Activated T-helper 1 cell treated with anti-CD3 and anti-CD28 coated beads, Interleukin-12 subunit alpha, Interleukin-12 subunit beta, Interleukin-2, Interleukin-4 antibody, amounts not matched to agents 30 ng/mL and 10 ng/mL and 1 ng/mL, durations not matched to agents 14 hours and 24 hours and 36 hours (primary cell): ENCODE measurements at regions not wholly inside any gene's neighbourhood (a gene's known extent, or its start where the extent isn't known, plus 50 kb on each side); places are given as distances from the start of the nearest gene placed in this dataset.

Experiments used
- DNase-seq: peaks from one replicate; pipeline ENCODE4 v3.0.0; 2021; ENCODE audit warnings: low spot score
- H3K27ac Mint-ChIP-seq: one replicate; pipeline ENCODE4 v1.8.0; 2021; ENCODE audit warnings: mild to moderate bottlenecking, mixed read lengths
- H3K27me3 Mint-ChIP-seq: one replicate; pipeline ENCODE4 v1.8.0; 2022; ENCODE audit warnings: mild to moderate bottlenecking, moderate library complexity, mixed read lengths; ENCODE audit not compliant: insufficient read depth
- H3K36me3 Mint-ChIP-seq: one replicate; pipeline ENCODE4 v1.8.0; 2021; ENCODE audit warnings: low read depth, mixed read lengths
- H3K4me1 Mint-ChIP-seq: one replicate; pipeline ENCODE4 v1.8.0; 2021; ENCODE audit warnings: low read depth, mixed read lengths
- H3K4me3 Mint-ChIP-seq: one replicate; pipeline ENCODE4 v1.8.0; 2021; ENCODE audit warnings: mild to moderate bottlenecking, moderate library complexity, mixed read lengths
- H3K9me3 Mint-ChIP-seq: one replicate; pipeline ENCODE4 v1.8.0; 2021; ENCODE audit warnings: mixed read lengths
- intact Hi-C: fragments of 100-400 bp; cut with micrococcal nuclease; formaldehyde crosslinking; loops from one replicate; pipeline ENCODE4 v1.15.1; 2024

DNA sequence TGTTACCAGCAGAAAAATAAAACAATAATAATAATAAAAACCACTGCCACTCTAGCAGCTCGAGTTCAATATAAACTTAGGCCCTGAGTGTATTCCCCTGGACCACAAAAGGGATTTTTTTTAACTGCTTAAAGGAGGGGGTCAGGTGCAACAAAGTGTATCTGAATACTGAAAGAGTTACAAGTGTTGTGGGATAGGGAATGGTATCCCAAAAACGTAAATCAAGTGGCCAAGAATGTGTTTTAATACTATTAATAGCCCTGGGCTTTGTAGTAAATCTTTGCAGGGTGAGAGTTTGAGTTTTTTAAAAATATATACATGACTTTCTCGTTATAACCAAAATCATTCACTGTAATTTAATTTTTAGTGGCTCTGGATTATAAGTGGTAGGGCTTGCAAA is 860.1 kb upstream of the INTU start:
- Mint-ChIP-seq H3K4me1 (no peaks in the 10 kb centered on the region), H3K9me3 (peaks cover 4% of the 10 kb centered on the region)

DNA sequence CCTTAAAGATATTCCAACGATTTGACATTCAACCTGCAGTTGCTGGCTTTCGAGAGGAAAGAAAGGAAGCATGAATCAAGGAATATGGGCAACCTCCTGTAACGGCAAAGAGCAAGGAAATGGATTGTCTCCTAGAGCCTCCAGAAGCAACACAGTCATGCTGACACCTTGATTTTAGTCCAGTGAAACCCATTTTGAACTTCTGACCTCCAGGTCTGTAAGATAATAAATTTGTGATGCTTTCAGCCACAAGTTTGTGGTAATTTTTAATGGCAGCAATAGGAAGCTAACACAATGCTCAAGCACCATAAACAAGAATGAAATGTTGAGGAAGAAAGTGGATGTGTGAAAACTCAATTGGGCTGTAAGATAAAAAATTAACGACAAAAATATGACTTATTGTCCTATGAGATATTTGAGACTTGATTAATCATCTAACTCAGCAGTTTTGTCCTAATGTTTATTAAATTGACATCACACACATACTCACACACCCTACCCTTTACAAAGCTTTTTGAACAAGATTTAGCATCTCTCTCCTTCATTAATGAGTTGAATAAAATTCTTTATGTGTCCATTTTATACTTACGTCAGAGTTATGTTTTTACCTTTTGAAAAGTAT is 857.2 kb upstream of the INTU start:
- no peaks in the 10 kb centered on the region for H3K9me3 Mint-ChIP-seq
- H3K27me3 Mint-ChIP-seq: no peaks in the 10 kb centered on the region
- no peak for DNase-seq
- no peak overlapping the region for H3K4me3 Mint-ChIP-seq
- H3K27ac Mint-ChIP-seq: no peak overlapping the region
- H3K4me1 Mint-ChIP-seq: no peaks in the 10 kb centered on the region
- no peaks in the 10 kb centered on the region for H3K36me3 Mint-ChIP-seq
- intact Hi-C loops: no loop called here

More for the DNA sequence above, 860.1 kb upstream of the INTU start:
- no peaks in the 10 kb centered on the region for H3K36me3 Mint-ChIP-seq
- intact Hi-C loops: no loop called here
- H3K4me3 Mint-ChIP-seq: no peak overlapping the region
- no peaks in the 10 kb centered on the region for H3K27me3 Mint-ChIP-seq
- no peak for DNase-seq
- H3K27ac Mint-ChIP-seq: no peak overlapping the region

DNA sequence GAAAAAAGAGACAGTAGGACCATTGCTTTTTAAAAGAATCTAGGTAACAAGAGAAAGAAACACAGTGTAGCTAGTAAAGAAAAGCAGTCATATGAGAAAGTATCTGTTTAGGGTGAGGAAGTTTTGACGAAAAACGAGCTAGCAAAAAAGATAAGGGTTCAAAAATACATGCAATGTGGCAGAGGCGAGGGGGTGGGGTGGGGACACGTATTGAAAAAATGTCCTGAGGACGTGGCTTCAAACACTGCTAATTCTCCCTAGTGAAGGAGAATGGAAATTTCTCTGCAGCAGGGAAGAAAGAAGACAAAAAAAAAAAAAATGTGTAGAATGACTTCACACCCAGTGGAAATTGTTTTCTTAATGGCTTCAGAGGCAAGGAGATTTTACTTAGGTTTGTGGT is 856.4 kb upstream of the INTU start:
- no peak for DNase-seq
- intact Hi-C loops: no loop called here
- Mint-ChIP-seq H3K27me3 (no peaks in the 10 kb centered on the region), H3K9me3 (no peaks in the 10 kb centered on the region), H3K4me3 (no peak overlapping the region), H3K27ac (no peak overlapping the region), H3K36me3 (no peaks in the 10 kb centered on the region), H3K4me1 (no peaks in the 10 kb centered on the region)

DNA sequence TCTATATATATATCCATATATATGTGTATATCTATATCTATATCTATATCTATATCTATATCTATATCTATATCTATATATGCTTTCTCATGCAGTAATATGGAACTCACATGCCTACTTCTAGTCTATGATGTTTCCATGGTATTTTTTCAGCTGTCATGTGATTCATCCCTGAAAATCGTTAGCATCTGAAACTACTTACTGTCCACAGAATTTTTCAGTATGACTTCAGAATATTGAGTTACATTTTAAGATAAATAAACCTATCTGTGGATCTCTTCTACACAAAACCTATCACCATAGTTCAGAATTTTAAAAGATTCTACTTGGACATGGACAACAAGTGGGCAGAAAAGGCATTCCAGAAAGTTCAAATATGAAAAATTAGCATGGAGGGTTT is 855.1 kb upstream of the INTU start:
- intact Hi-C loops: no loop called here
- H3K9me3 Mint-ChIP-seq: no peaks in the 10 kb centered on the region
- no peak overlapping the region for H3K4me3 Mint-ChIP-seq
- no peaks in the 10 kb centered on the region for H3K27me3 Mint-ChIP-seq
- DNase-seq: no peak
- no peak overlapping the region for H3K27ac Mint-ChIP-seq
- H3K36me3 Mint-ChIP-seq: no peaks in the 10 kb centered on the region
- no peaks in the 10 kb centered on the region for H3K4me1 Mint-ChIP-seq

DNA sequence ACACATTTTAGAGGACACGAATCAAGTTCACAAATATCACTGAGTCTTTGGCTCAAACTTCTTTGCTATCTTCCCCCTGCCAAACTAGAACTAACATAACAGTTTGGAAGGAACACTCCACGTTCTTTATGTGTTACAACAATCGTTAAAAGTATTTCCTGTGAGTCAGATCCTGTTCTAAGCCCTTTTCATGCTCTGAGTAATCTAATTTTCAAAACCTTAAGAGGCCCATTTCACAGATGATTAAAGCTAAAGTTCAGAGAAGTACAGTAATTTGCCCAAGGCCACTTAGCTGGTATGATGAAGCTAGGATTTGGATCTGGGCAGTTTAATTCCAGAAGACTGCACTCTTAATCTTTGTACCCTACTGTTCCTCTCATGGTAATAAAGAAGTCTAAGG is 854.4 kb upstream of the INTU start:
- Mint-ChIP-seq H3K27me3 (no peaks in the 10 kb centered on the region), H3K9me3 (no peaks in the 10 kb centered on the region), H3K4me3 (no peak overlapping the region), H3K27ac (no peak overlapping the region), H3K4me1 (no peaks in the 10 kb centered on the region), H3K36me3 (no peaks in the 10 kb centered on the region)
- intact Hi-C loops: no loop called here
- DNase-seq: no peak

DNA sequence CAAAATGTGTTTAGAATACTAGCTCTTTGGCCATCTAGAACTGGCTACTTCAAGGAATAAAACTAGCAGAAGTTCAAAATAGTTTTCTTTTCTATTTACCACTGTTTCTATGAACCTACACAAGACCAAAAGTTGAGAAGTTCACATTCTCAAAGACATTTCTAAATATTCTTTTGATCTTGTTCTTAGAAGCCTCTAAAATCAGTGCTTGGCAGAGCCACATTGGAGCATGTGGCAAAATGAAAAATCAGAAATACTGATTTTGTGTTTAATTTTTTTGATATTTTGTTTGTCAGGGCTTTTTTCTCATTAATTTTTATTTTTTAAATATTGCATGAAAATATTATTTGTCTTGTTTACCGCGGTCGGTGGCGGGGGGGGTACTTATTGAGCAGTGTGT is 853.8 kb upstream of the INTU start:
- Mint-ChIP-seq H3K9me3 (no peaks in the 10 kb centered on the region), H3K27ac (no peak overlapping the region), H3K4me1 (no peaks in the 10 kb centered on the region), H3K36me3 (no peaks in the 10 kb centered on the region), H3K4me3 (no peak overlapping the region), H3K27me3 (no peaks in the 10 kb centered on the region)
- DNase-seq: no peak
- intact Hi-C loops: no loop called here

DNA sequence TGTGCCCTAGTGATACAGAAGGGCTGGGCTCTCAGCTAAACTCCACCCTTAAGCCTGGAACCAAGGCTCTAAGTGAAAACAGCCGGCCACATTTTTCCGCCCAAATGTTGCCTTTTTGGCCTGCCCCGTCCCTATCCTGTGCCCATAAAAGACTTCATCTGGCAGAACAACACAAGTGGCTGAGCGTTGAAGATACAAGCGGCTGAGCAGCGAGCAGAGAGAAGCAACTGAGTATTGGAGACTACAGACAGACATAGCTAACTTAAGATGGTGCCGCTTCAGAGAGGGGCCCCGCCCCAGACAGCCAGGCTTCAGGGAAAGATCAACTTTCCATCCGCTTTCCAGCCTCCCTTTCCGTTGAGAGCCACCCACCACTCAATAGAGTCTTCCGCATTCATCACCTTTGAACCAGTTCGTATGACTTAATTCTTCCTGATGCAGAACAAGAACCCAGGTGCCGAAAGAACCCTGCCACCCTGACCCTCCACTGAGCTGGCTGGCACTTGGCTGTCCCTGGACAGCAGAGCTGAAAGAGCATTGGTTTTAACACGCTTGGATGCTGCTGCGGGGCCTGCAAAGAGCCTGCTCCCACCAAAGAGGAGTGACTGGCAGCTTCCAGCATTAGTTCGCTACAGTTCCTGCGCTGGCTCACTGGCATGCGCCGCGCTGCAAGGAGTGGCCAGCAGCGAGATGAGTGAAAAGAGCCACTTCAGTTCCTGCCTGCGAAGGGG is 853.2 kb upstream of the INTU start:
- no peaks in the 10 kb centered on the region for H3K36me3 Mint-ChIP-seq
- no peaks in the 10 kb centered on the region for H3K4me1 Mint-ChIP-seq
- H3K27me3 Mint-ChIP-seq: no peaks in the 10 kb centered on the region
- no peak for DNase-seq
- H3K27ac Mint-ChIP-seq: no peak overlapping the region
- intact Hi-C loops: no loop called here
- H3K4me3 Mint-ChIP-seq: no peak overlapping the region
- H3K9me3 Mint-ChIP-seq: no peaks in the 10 kb centered on the region

DNA sequence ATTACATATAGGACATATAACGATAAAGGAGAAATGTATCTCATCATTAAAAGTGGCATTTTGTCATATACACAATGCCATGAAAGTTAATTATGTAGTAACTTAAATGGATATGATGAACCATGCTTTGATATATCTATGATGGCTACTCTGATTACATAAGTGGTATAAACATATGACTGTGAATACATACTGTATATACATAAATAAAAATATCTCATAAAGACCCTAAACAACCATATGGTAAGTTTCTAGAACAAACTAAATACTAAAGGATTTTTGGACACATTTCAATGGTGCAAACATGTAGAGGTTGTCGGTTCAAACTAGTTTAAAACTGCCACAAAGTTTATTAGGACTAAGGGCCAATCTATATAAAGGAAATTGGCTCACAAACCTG is 849.6 kb upstream of the INTU start:
- Mint-ChIP-seq H3K4me3 (no peak overlapping the region), H3K9me3 (no peaks in the 10 kb centered on the region), H3K36me3 (no peaks in the 10 kb centered on the region), H3K27me3 (no peaks in the 10 kb centered on the region), H3K27ac (no peak overlapping the region), H3K4me1 (no peaks in the 10 kb centered on the region)
- intact Hi-C loops: no loop called here
- DNase-seq: no peak

DNA sequence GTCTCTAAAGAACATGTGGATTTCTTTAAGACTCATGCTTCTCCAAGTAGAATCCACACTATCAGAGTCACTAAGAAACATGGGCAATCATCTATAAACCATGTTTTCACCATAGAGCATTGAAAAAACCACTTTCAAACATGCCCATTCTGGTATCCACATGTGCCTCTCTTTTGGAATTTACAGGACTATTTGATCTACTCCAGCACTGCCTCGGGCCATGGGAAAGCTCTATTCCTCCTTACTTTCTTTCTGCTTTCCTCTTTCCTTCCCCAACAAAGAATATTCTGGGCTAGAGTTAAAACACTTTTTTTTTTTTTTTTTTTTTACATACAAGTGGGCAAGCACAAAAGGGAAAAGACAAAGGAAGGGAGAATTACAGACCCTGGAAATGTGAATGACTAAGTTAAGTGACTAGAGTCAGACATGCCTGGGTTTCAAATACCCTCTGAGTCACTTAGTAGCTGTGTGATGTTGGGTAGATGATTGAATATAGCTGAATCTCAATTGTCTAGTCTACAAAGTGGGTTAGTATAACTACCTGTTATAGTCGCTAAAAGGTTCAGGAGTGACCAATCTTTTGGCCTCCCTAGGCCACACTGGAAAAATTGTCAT is 847.7 kb upstream of the INTU start:
- Mint-ChIP-seq H3K27me3 (no peaks in the 10 kb centered on the region), H3K4me1 (no peaks in the 10 kb centered on the region), H3K9me3 (no peaks in the 10 kb centered on the region), H3K36me3 (no peaks in the 10 kb centered on the region), H3K4me3 (no peak overlapping the region), H3K27ac (no peak overlapping the region)
- DNase-seq: no peak
- intact Hi-C loops: loop anchor here (1.0 kb wide), 1 partner anchor 13 kb away; no protein-coding TSS in a partner anchor

DNA sequence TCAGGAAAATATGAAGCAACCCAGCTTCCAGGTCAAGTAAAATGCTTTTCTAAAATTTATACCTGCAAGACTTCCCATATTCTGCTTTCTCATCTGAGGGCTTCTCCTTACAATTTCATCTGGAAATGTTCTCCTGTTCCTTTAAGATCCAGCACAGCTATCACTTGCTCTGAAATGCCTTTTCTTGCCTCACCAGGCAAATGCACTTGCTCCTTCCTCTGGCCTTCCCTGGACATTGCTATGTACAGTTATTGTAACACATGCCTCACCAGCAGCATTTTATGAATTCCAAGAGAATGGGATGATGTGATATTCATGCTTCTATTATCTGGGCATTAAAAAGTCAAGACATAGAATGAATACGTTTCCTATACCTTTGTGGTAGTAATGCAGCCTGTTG is 842.1 kb upstream of the INTU start:
- H3K36me3 Mint-ChIP-seq: no peaks in the 10 kb centered on the region
- no peak overlapping the region for H3K4me3 Mint-ChIP-seq
- H3K9me3 Mint-ChIP-seq: peaks cover 6% of the 10 kb centered on the region
- DNase-seq: no peak
- no peaks in the 10 kb centered on the region for H3K27me3 Mint-ChIP-seq
- no peak overlapping the region for H3K27ac Mint-ChIP-seq
- intact Hi-C loops: no loop called here
- no peaks in the 10 kb centered on the region for H3K4me1 Mint-ChIP-seq

DNA sequence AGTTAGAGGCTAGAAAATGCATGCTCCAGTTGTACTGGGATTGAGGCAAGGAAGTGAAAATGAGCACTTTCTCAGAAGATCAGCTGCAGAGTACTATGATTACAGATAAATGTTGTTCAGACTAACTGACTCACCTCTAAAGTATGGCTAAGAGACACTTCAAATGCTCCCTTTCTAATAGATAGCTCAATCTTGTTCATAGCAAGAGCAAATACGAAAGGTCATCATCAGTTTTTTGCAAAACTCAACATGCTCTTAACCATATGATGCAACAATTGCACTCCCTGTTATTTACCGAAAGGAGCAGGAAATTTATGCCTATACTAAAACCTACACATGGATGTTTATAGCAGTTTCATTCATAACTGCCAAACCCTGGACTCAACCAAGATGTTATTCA is 838.4 kb upstream of the INTU start:
- no peak overlapping the region for H3K4me3 Mint-ChIP-seq
- H3K27ac Mint-ChIP-seq: no peak overlapping the region
- H3K9me3 Mint-ChIP-seq: peaks cover 6% of the 10 kb centered on the region
- H3K4me1 Mint-ChIP-seq: no peaks in the 10 kb centered on the region
- no peaks in the 10 kb centered on the region for H3K27me3 Mint-ChIP-seq
- no peaks in the 10 kb centered on the region for H3K36me3 Mint-ChIP-seq
- no peak for DNase-seq
- intact Hi-C loops: no loop called here

DNA sequence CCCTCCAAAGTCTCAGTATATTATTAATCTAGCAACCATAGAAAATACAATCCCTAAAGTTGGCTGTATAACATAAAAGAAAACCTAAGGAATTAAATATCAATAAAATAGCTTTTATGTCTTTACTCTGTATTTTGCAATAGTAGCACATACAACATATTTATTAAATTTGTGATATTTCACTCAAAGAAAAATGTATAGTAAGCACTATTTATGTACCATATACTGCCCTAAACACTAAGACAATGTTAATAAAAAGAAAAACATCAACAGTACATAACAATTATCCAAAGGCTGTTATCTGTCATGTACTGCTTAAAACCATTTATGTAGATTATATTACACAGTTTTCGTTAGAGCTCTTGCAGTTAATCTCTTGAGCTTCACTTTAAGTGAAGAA is 834.5 kb upstream of the INTU start:
- no peak for DNase-seq
- no peaks in the 10 kb centered on the region for H3K27me3 Mint-ChIP-seq
- no peaks in the 10 kb centered on the region for H3K36me3 Mint-ChIP-seq
- intact Hi-C loops: loop anchor here (1.0 kb wide), 1 partner anchor 13 kb away; no protein-coding TSS in a partner anchor
- H3K27ac Mint-ChIP-seq: no peak overlapping the region
- H3K4me1 Mint-ChIP-seq: no peaks in the 10 kb centered on the region
- no peak overlapping the region for H3K4me3 Mint-ChIP-seq
- no peaks in the 10 kb centered on the region for H3K9me3 Mint-ChIP-seq

DNA sequence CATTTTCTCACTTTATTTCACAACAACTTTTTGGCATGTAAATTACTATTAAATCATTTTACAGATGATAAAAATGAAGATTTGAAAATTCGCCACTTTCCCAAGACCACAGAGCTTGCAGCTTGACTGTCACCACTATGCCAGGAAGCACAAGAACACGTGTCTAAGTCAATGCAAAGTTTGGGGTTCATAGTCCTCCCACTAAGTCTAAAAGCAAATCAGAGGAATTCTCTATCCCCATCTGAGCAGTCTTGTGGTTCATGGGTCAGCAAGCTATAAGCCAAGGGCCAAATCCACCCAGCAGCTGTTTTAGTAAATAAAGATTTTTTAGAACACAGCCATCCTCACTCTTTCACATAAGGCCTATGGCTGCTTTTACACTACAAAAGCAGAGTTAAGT is 833.3 kb upstream of the INTU start:
- no peaks in the 10 kb centered on the region for H3K4me1 Mint-ChIP-seq
- H3K36me3 Mint-ChIP-seq: no peaks in the 10 kb centered on the region
- DNase-seq: no peak
- intact Hi-C loops: no loop called here
- H3K27me3 Mint-ChIP-seq: no peaks in the 10 kb centered on the region
- H3K4me3 Mint-ChIP-seq: no peak overlapping the region
- no peaks in the 10 kb centered on the region for H3K9me3 Mint-ChIP-seq
- no peak overlapping the region for H3K27ac Mint-ChIP-seq
